Hematopoietic multipotent progenitor cell treated with erythropoietin and hydrocortisone succinate and interleukin-3 and kit ligand, for 8 days (in vitro differentiated cells): ENCODE measurements at regions not wholly inside any gene's neighbourhood (a gene's known extent, or its start where the extent isn't known, plus 50 kb on each side); places are given as distances from the start of the nearest gene placed in this dataset.

Experiments
- DNase-seq: peaks from one replicate; pipeline ENCODE4 v3.0.0-alpha.2; 2015

DNA sequence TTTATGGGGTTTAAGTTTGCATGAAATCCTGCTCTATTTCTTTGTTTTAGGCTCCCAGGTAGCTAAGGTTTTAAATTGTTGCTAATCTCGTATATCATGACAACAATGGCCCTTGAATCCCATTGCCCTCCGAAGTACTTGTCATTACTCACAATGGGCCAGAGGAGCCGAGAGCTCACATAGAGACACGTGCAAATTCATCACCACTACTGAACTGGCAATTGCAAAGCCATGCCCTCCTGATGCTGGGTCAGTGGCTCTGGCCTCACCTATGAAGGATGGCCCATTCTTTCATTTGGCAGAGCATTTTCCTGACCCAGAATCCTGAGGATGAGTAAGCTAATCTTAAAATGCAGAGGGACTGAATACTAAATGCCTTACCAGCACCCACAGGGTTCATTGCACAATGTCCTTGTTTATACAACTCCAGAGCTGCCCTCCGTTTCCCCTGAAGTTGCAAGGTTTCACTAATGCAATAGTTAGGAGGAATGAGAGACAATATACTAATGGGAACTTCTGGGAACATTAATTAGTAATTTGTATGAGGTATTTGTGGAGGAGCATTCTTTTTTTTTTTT lies 71.6 kb upstream of the GAREM1 start:
- no peak for DNase-seq

DNA sequence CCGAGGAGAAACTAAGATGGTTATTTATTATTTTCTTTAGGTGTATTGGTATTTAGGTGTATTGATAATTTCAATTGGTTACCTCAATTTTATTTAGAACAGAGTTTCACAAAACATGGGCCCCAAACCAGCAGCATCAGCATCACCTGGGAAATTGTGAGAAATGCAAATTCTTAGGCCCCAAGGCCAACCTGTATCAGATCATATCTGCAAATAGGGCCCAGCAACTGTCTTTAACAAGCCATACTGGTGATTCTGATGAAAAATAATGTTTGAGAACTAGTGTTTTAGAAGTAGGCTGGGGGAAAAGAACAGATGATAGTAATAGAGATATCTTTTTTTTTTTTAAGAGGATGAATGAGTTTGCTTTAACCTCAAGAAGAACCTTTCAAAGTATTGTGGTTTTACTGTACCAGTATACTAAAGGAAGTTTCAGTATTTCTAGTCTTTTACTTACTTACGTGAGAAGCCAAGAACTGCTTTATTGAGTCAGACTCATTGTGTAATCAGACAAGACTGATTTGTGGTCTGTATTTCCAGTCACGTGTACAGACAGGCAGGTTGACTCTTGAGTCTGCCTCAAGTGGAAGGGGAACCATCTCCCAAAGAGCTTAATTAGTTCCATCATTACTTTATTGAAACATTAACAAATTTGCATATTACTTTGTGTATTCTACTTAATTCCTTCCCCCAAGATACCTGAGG lies 60.4 kb upstream of the GAREM1 start:
- no peak for DNase-seq

DNA sequence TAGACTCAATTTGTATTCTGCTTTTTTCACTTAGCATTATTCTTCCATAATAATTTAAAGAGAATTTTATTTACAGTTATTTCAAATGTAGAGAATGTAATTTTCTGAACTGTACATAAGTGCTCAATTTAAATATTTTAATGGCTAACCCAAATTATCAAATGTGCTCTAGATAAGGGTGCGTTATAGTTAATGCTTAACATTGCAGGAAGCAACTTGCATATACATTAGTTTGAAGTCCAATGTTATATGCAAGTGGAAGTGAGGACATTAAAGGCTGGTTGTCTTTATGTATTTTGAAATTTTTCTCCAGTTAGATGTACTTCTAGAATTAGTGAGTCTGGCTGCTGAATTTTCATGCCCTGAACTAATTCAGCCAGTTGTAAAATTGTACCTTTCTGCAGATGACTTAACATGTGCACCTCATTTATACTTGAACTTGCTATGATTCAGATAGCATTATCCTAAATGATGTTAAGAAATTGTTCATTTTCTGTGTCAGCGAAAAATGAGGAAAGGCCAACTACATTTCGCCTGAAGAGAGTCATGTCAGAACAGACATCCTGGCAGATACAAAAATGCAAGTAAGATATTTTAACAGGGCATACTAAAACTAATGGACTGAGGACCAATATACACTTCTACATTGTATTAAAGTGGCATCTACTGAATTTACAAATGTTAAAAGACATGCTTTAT lies 59.2 kb upstream of the GAREM1 start:
- DNase-seq: no peak

DNA sequence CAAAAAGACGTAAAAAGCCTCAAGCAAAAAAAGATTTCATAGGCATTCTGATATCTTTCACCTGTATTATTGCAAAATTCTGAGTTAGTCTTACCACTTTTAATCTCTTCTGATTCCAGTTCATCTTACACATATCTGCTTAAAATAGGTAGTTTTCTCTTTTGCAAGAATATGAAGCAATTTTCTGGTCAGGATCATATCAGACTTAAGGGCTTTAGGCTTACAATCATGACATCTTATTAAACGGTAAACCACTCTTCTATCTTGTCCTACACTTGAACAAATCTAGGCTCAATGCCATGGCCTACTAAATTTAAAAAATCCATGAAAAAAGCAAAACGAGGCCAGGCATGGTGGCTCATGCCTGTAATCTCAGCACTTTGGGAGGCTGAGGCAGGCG lies 50.1 kb upstream of the GAREM1 start:
- DNase-seq: no peak
